ENCODE measurements at regions not wholly inside any gene's neighbourhood (a gene's known extent, or its start where the extent isn't known, plus 50 kb on each side); places are given as distances from the start of the nearest gene placed in this dataset.

DNA sequence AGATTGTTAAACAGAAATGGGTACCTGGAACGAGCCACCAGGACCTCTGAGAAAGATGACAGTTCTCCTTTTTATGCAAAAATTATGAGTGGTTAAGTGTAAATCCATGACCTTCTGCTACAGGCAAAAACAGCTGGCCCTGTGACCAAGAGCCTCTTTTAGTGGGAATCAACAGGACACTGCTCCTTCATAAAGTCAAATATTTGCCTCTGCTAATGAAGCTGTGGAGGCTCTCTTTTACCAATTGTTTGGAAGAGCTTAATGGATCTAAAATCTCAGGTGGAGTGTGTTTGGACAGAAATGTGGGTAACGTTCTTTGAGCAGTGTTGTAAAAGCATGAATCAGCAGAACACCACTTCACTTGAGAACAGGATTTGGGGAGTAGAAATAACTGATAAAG, 117.5 kb upstream of the PCSK2 start:
- DNase-seq (ENCODE audit: low read depth) = no peak

DNA sequence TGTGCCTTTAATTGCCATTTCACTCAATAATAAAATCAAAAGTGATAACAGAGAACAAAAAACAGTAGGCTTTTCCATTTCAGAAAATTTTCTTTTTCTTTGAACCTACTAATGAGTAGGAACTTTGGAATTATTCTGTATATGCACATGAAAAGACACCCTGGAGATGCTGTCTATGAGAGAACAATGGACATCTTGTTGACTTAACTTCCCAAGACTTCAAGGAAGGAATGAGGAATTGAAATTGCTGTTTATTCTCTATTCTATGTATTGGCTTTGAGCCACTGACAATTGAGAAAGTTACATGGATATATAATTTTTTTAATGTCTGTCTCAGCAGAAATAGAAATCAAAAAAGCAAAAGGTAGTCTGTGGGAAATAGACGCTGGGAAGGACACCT, 98.6 kb upstream of the PCSK2 start:
- DNase-seq (ENCODE audit: low read depth) = no peak

DNA sequence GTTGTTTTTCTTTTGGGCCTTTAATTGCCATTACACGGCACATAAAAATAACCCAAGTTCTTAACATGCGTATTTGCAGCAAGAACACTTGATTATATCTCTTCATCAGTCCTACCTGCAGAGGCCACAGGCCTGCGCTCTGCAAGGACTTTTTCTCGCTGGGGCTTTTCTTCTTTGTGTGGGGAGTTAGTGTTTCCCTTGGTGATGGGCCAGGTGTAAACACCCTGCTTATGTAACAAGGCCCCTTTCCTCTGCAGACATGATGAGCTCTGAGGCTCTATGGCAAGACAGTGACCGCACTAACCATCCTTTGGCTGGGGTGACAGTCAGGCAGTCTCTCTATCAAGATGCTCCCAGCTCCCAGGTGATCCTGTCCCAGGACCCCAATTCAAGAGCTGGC, 97.8 kb upstream of the PCSK2 start:
- DNase-seq (ENCODE audit: low read depth) = no peak

DNA sequence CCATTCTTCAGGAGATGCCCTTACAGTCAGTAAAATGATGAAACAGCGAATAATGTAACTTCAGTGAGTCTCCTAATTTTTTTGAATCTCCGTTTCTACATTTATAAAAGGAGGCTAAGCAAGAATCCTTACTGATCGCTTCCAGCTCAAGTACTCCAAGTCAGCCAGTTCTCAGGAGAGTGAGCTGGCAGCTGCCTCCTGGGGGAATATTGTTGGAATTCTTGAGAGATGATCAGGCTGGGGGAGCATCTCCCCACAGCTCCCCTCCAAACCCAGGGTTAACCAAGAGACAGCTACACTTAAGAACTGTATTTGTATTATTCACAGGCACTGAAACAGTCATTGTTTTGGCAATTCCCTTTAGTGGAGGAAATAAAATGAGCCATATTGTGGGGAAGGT, 89.1 kb upstream of the PCSK2 start:
- no peak for DNase-seq (ENCODE audit: low read depth)

DNA sequence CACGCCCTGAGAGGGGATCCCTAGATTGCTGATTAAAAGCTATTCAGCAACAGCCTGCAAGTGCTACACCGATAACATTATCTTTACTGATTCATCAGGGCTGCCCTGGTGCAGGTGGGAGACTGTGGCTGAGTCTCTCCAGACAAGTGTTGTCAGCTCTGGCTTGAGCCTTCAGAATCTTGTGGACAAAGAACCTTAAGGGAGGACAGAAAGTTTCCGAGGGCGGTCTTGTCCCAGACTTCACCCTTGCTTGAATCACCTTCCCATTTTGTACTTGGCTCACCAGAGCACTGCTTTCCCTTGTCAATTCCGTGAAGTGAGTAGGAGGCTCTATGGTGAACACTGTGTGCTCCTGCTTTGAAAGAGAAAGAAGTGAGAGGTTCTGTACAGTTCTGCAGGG, 88.6 kb upstream of the PCSK2 start:
- no peak for DNase-seq (ENCODE audit: low read depth)

DNA sequence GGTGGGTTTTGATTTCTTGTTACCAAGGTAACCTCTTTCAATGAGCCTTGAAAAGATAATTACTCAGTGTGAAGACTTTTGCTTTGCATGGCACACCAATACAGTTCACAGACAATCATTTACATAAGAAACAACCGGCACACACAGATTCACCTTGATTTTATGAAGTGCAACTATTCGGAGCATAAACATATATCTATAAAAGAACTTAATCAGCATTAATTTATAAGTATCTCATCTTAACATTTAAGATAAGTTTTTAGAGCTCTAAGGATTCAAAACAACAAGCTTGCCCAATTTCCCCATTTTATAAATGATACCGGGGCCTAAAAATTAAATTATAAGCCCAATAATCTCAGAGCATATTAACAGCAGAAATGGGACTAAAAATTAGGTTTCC, 85.9 kb upstream of the PCSK2 start:
- DNase-seq (ENCODE audit: low read depth) = no peak

DNA sequence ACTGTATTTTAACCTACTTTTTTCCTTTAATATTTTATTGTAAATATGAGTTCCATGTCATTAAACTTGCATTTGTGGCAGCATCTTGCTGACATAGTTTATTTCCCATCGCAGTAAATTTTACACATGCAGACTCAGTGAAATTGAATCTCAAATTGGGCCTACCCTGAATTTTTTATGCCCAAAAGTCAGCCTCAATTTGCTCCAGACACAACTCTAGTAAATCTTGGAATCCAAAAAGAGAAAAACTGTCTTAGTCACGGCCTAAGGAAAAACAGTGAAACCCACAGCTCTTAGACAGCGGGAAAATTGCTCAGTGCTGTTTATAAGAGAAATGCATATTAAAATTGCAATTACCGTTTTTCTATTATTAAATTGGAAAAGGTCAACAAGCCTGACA, 85.3 kb upstream of the PCSK2 start:
- DNase-seq (ENCODE audit: low read depth) = no peak

DNA sequence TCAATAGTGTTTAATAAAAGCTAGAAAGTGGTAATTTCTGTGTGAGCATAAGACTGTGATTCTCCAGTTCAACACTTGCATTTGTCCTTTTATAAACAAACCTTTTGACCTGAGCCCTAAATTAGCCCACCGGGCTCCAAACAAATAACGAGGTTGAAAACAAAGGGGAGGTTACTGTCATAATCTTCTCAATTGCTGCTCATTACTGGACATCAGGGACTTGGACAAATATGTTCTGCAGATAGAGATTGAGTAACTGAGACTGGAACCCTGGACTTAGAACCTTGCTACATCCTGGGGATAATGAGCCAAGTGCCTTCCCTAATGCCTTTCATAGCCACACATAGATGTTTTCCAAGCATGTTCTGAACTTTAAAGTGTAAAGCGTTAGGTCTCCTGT, 84.2 kb upstream of the PCSK2 start:
- no peak for DNase-seq (ENCODE audit: low read depth)

DNA sequence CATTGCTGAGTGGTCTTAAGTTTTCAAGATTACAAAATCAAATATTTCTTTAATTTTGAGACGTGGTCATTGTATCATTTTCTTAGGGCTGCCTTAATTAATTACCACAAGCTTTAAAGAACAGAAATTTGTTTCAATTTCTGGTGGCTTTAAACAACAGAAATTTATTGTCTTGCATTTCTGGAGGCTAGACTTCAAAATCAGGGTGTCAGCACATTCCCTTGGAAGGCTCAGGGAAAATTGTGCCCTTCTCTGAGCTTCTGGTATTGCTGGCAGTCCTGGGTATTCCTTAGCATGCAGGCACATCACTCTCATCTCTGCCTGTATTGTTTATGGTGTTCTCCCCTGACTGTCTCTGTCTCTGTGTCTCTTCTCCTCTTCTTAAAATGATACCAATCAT, 76.0 kb upstream of the PCSK2 start:
- no peak for DNase-seq (ENCODE audit: low read depth)

DNA sequence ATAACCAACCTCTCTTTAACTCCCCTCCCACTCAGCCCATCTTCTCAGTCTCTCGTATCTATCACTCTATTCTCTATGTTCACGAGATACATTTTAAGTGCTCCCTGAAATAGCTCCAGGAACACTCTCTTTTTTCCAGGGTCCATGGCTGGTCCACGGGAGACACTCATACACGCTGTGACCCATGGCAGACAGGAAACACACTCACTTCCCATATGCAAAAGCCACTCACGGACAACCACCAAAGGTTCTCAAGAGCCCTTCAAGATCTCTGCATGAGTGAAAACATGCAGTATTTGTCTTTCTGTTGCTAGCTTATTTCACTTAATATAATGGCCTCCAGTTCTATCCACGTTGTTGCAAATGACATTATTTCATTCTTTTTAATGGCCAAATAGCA, 71.4 kb upstream of the PCSK2 start:
- no peak for DNase-seq (ENCODE audit: low read depth)

DNA sequence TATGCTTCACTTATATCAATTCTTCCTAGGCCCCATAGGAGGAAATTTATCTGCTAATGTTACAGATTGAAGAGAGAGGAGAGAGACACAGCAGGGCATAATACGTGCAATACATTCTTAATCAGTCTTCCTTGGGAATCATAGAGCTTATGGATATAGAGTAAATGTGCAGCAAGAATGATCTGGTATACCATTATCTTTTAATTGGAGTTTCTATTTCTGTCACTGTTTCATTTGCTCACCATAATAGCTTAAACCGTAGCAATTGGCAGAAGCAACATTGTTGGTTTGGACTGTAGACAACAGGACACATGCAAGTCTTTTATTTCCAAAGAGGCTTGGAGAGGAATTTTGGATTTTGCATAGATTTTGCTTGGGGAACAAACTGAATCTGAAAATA, 68.1 kb upstream of the PCSK2 start:
- DNase-seq (ENCODE audit: low read depth) = no peak

DNA sequence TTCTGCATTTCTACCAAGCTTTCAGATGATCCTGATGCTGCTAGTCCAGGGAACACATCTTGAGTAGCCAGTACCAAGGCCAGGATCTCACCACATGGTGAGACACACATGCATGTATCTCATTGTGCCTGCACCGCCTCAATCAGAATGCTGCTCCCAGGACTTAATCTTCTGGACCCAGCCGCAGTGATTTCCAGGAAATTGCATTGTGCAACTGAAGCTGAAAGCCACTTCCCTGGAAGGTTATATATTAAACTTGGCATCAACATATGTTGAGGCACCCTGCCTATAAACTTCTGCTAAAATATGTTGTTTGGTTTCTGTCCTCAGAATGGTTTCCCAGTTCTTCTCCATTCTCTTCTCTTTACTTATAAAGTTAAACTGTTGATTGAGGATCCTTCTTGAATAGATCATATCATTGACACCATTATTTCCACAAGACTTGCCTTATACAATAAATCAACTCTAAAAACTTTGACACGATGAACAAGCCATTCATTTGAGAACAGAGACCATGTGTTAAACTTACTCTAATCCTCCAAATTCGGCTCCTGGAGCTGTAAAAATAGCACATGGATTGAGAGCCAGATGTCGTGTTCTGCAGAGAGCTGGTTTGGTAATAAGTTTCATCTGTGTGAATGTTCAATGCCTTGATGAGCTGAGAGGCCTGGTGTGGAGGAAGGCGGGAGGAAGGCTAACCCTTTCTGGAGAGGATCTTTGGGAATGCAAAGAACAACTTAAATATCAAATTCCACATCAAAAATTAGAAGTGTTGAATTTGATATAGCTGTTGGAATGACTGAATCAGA, 65.0 kb upstream of the PCSK2 start:
- DNase-seq (ENCODE audit: low read depth) = no peak

DNA sequence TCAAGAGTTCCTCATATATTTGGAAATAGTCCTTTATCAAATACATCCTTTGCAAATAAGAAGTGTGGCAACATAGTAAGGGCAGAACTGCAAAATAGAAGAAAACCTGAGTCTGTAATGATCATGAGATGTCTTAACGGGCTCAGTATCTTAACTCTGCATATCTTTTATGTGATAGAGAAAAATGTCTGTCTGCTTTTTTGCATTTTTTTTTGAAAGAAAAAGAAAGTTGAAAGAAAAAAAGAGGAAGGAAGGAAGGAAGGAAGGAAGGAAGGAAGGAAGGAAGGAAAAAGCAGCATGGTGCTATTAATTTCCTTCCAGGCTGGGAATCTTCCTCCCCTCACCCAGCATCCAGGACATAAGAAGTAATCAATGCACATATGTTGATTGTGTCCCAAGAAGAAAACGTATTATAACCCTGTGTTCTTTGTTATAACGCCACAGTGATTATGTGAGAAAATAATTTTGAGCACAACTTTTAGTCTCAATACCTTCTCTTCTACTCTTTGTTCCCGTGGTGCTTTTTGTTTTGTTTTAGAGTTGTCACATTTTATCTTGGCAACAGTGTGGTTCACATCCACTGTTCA, 58.7 kb upstream of the PCSK2 start:
- no peak for DNase-seq (ENCODE audit: low read depth)

DNA sequence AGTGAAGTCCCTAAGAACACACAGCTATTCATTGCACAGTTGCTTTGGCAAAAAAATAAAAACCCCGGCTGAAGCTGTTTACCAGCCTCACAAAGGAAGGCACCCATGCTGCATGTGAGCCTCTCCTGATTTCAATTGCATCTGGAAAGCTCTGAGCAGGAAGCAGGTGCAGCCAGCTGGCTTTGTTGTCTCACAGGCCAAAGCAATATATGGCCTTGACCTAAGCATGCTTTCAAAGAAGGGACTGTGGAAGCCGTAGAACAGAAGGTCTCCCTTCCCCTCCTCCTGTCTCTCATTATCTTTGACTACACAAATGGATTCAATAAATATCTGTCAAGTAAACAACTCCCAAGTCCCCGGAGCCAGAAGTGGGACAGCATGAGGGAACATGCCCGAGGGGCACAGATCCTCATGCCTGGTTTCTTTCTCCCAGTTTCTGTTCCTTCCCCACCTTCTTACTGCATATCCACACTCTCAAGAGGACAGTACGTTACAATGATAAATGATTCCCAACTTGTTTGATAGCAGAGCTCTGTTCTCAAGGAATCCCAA, 57.2 kb upstream of the PCSK2 start:
- no peak for DNase-seq (ENCODE audit: low read depth)

DNA sequence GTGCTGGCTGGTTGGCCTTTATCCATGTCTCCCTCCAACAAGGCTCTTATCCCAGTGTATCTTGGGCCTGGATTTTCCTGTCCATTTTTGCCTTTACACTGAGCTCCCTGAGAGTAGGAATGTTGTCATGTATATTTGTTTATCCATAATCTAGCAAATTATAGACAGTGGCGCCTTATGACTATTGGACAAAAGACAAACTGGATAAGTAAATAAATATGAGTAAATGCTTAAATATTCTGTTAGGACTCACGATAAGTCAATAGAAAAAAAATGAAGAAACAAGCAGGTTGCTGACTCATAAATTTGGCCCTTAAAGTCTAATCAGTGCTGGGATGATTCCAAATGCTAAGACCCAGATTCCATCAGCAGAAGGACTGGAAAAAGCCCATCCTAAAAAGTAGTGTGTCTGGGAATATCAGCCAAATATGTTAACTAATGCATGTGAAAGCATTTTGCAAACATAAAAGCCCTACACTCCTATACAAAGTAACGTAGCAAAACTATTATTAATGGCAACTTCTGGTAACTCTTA, 55.0 kb upstream of the PCSK2 start:
- DNase-seq (ENCODE audit: low read depth) = no peak

DNA sequence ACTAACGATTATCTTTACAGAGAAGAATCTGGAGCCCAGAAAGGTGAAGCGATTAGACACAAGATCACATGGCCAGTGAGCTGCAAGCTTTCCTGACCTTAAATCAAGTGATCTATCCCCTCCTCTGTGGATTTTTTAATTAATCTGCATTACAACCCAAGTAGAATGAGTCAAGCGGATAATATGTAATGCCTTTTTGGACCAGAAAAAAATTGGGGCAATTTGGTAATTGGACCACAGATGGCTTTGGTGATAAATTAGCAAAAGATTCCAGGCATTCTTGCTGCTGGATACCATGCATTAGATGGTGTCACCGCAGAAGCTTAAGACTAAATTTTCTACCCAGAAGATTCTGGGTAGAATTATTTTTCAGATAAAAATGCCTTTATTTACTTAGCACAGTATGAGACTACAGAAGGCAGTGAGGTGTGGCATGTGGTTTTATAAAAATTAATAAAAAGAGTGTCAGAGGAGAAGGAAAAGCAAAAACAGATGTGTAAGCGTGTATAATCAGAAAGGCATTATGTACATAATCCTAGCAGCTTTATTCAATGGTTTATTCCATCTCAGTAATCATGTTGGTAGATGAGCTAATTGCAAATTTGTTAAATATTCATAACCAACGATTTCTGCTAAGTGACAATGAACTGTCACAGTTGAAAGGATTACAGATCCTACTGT, 53.9 kb upstream of the PCSK2 start:
- DNase-seq (ENCODE audit: low read depth) = no peak
